ENCODE measurements at regions not wholly inside any gene's neighbourhood (a gene's known extent, or its start where the extent isn't known, plus 50 kb on each side); places are given as distances from the start of the nearest gene placed in this dataset.
"Not testable (repeated sequence)": the region's sequence is repeated elsewhere in the genome, so short reads cannot be mapped to it uniquely, and the experiment has no call there.

DNA sequence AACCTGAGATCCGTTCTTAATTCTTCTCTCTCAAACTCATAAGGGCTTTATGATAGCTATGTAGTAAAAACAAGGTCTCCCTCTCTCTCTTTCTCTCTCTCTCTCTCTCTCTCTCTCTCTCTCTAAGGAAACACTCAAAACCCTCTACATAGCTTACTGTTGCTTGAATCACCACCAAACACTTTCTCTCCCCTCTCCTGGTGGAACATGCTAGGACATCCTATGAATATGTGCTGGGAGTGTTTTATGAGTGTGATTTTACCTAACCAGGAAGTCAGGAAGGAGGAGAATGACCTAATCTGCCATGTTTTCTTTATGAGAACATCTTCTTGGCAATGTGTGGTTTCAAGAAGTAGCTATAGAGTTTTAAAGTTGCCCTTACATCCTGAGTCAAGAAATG, 844.6 kb downstream of the TTLL7 start:
- ATAC-seq; H3K27me3 ChIP-seq; DNase-seq; H3K4me3 ChIP-seq; H3K9me3 ChIP-seq; intact Hi-C loops (cut with DNase I); H3K27ac ChIP-seq; H3K4me1 ChIP-seq; H3K36me3 ChIP-seq: not testable (repeated sequence)
- WGBS (ENCODE audit: insufficient coverage, low coverage, low lambda C conversion rate, missing lambda C conversion rate): 57% methylated on average over 1 of the region's 1 CpG

DNA sequence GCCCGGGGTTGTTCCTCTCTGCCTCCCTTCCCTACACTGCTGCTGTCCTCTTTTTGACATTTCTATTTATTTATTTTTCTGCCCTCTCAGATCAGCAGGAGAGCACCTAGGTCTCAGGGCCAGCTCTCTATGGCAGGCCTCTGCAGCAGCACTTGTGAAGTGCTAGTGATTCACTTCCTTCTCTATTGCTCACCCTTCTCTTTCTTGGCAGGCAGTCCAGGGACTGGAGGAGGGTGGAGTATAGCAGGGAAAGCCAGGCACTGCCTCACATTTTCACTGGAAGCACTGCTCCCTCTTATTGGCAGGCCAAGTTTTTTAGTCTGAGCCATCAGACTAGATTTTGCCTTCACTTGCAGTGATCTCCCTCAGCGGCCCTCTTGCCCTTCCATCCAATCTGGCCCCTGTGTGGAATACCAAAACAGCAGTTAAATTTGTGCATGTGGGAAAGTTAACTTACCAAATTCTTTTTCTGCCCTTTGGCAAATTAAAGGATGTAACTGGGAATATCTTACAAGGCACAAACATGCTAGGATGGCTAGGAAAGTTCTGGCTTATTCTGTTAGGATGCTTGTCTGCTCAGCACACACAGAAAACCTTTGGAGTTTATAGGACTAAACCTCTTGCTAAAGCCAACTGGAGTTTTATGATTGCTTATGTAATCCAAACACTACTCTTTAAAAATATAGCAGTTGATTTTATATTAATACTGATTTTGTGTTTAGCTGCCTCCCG, 847.6 kb downstream of the TTLL7 start:
- ATAC-seq: peak; percentile 83 to 99 (median 91)
- H3K9me3 ChIP-seq; intact Hi-C loops (cut with DNase I); H3K36me3 ChIP-seq; H3K27me3 ChIP-seq; H3K27ac ChIP-seq; H3K4me1 ChIP-seq; H3K4me3 ChIP-seq: not testable (repeated sequence)
- no CpG with 5 or more reads among the region's 3 CpGs for WGBS (ENCODE audit: insufficient coverage, low coverage, low lambda C conversion rate, missing lambda C conversion rate)
- peak in 1 of 3 donors; percentile 19 for DNase-seq

DNA sequence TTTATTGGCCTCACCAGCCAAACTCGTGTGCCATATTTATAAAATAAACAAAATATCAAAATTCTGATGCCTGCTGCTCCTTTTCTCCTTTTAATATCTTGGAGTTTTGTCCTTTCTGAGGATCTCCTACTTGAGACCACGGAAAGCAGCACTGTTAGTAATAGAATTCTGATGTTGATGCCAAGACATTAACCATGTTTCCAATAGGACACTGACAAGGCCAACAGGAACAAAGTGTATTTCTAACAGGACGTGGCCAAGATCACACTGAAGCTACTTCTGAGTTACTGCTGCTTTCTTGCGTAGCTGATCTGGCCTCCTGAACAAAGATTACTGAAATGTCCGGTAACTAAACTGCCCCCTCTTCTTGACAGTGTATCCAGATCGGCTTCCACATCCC, 848.5 kb downstream of the TTLL7 start:
- H3K4me1 ChIP-seq; H3K4me3 ChIP-seq; H3K27me3 ChIP-seq; H3K36me3 ChIP-seq; H3K27ac ChIP-seq; H3K9me3 ChIP-seq; DNase-seq; intact Hi-C loops (cut with DNase I): not testable (repeated sequence)
- 51% methylated on average over 4 of the region's 6 CpGs for WGBS (ENCODE audit: insufficient coverage, low coverage, low lambda C conversion rate, missing lambda C conversion rate)
- ATAC-seq: peak in 1 of 4 donors; percentile 30

DNA sequence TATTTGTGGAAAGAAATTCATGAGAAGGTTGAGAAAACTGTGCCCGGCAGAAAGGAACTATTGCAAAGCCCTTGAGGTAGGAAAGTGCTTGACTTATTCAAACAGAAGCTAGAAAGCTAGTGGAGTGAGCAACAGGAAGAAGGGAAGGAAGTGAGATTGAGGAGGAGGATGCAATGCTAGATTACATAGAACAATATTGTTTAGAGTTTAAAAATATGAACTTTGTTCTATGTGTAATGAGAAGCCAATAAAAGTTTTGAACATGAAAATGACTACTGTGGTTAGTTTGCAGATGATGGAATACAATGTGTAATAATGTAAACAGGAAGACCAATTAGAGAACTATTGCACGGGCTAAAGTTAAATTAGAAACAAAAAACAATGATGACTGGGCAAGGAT, 853.1 kb downstream of the TTLL7 start:
- intact Hi-C loops (cut with DNase I); H3K4me1 ChIP-seq; H3K36me3 ChIP-seq; H3K4me3 ChIP-seq; DNase-seq; H3K27me3 ChIP-seq; H3K9me3 ChIP-seq; H3K27ac ChIP-seq: not testable (repeated sequence)
- peak; percentile 52 to 86 (median 74) for ATAC-seq
- 50% methylated on average over 1 of the region's 2 CpGs for WGBS (ENCODE audit: insufficient coverage, low coverage, low lambda C conversion rate, missing lambda C conversion rate)

DNA sequence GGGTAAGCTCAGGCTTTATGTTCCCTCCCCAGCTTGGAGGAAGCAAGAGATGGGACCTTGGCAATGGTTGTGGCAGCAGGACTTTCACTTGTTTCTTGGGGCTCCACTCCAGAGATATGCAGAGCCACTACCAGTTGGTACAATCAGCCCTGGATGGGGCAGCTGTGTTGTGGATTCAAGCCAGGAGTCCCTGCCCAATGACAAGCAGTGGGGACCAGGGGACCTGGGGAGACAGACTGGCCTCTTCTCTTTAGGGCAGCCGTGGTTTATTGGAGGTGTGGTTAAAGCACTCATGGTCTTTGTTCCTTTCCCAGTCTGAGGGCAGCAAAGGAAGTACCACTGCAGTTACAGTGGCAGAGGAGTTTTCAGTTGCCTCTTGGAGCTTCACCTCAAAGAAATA, 856.1 kb downstream of the TTLL7 start:
- intact Hi-C loops (cut with DNase I); H3K9me3 ChIP-seq; H3K36me3 ChIP-seq; H3K27ac ChIP-seq; H3K27me3 ChIP-seq; H3K4me1 ChIP-seq; DNase-seq; H3K4me3 ChIP-seq: not testable (repeated sequence)
- ATAC-seq: peak in 1 of 4 donors; percentile 10
- WGBS (ENCODE audit: insufficient coverage, low coverage, low lambda C conversion rate, missing lambda C conversion rate): no CpG with 5 or more reads among the region's 1 CpG

DNA sequence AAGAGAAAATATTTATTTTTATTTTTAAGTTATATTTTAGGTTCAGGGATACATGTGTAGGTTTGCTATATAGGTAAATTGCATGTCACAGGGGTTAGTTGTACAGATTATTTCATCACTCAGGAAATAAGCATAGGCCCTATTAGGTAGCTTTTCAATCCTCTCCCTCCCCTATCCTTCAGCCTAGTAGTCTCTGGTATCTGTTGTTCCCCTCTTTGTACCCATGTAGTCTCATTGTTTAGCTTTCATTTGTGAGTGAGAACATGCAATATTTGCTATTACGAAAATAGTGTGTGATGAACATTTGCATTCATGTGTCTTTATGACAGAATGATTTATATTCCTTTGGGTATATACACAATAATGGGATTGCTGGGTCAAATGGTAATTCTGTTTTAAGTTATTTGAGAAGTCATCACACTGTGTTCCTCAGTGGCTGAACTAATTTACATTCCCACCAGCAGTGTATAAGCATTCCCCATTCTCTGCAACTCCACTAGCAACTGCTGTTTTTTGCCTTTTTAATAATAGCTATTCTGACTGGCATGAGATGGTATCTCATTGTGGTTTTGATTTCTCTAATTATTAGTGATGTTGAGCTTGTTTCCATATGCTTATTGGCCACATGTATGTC, 863.3 kb downstream of the TTLL7 start:
- H3K4me1 ChIP-seq; DNase-seq; H3K36me3 ChIP-seq; ATAC-seq; H3K27ac ChIP-seq; H3K9me3 ChIP-seq; intact Hi-C loops (cut with DNase I); H3K27me3 ChIP-seq; H3K4me3 ChIP-seq: not testable (repeated sequence)
- WGBS (ENCODE audit: insufficient coverage, low coverage, low lambda C conversion rate, missing lambda C conversion rate): 82% methylated on average over 1 of the region's 1 CpG

DNA sequence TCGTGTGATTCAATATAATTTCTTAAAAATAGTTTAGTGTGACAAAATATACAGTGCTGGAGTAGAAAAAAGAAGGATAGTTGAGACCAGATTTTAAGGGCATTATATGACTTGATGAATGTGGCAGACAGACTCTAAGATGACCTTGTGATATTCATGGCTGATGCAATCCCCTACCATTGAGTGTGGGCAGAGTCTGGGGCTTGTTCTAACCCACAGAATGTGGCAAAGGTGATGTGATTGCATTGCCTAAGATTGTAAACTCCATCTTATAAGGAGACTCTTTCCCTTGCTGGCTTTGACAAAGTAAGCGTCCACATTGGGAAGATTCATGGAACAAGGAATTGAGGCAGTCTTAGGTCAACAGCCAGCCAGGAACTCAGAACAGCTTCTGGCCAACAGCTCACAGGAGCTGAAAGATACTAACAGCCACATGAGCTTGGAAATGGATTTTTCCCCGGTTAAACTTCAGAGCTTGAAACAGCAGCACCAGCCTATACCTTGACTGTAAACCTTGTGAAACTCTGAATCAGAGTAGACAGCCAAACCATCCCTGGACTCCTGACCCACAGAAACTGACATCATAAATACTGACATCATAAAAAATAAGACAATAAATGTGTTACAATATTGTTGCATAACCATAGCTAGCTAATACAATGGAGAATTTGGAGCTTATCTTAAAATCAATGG, 864.5 kb downstream of the TTLL7 start:
- H3K4me1 ChIP-seq; H3K27me3 ChIP-seq; intact Hi-C loops (cut with DNase I); H3K36me3 ChIP-seq; H3K27ac ChIP-seq; DNase-seq; H3K4me3 ChIP-seq; H3K9me3 ChIP-seq: not testable (repeated sequence)
- WGBS (ENCODE audit: insufficient coverage, low coverage, low lambda C conversion rate, missing lambda C conversion rate): no CpG with 5 or more reads among the region's 3 CpGs
- ATAC-seq: peak in 3 of 4 donors; percentile 27 to 48 (median 33)

DNA sequence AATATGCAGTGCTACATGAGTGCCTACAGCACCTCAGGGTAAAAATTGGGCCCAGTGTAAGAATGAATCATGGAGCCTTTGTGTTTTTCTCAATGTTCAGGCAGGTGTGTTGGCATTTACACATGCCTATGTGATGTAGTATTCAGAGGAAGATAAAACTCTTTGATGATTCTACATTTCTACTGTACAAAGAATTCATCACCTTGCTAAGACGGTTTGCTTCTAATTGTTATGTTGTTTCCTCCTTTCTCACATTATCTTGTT, 867.3 kb downstream of the TTLL7 start:
- DNase-seq: no peak
- H3K36me3 ChIP-seq: no peaks in the 10 kb centered on the region
- no peak overlapping the region for H3K4me3 ChIP-seq
- no peaks in the 10 kb centered on the region for H3K4me1 ChIP-seq
- TF ChIP-seq, protein P1, sequence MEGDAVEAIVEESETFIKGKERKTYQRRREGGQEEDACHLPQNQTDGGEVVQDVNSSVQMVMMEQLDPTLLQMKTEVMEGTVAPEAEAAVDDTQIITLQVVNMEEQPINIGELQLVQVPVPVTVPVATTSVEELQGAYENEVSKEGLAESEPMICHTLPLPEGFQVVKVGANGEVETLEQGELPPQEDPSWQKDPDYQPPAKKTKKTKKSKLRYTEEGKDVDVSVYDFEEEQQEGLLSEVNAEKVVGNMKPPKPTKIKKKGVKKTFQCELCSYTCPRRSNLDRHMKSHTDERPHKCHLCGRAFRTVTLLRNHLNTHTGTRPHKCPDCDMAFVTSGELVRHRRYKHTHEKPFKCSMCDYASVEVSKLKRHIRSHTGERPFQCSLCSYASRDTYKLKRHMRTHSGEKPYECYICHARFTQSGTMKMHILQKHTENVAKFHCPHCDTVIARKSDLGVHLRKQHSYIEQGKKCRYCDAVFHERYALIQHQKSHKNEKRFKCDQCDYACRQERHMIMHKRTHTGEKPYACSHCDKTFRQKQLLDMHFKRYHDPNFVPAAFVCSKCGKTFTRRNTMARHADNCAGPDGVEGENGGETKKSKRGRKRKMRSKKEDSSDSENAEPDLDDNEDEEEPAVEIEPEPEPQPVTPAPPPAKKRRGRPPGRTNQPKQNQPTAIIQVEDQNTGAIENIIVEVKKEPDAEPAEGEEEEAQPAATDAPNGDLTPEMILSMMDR (IDR thresholded peaks at IDR 0.05): no peak
- no peak for TF ChIP-seq POLR2A (IDR thresholded peaks at IDR 0.05)
- 60% methylated on average over 1 of the region's 1 CpG for WGBS (ENCODE audit: insufficient coverage, low coverage, low lambda C conversion rate, missing lambda C conversion rate)
- no peaks in the 10 kb centered on the region for H3K27me3 ChIP-seq
- no peak for ATAC-seq
- no peak overlapping the region for H3K27ac ChIP-seq
- H3K9me3 ChIP-seq: no peaks in the 10 kb centered on the region
- intact Hi-C loops (cut with DNase I): no loop called here

Data from right lobe of liver (tissue), 6 donors.